ENCODE measurements at regions not wholly inside any gene's neighbourhood (a gene's known extent, or its start where the extent isn't known, plus 50 kb on each side); places are given as distances from the start of the nearest gene placed in this dataset.

- H3K27me3 ChIP-seq, result no peaks in the 10 kb centered on the region
- H3K36me3 ChIP-seq, result no peaks in the 10 kb centered on the region
- no peaks in the 10 kb centered on the region for H3K9me3 ChIP-seq
- TF ChIP-seq CTCF (IDR thresholded peaks at IDR 0.05), result no peak
- peaks cover 0 to 16% (median 2%) of the 10 kb centered on the region in 4 donors for H3K4me1 ChIP-seq
- no peak overlapping the region for H3K4me3 ChIP-seq
- intact Hi-C loops (cut with DNase I; ENCODE audit: low total_unique reads), result no loop called here
- DNase-seq, result no peak
- no peak overlapping the region for H3K27ac ChIP-seq
These were observed 1036.6 kb downstream of the NAALADL2 start for GRCh38 chr3:175895731-175896130.

- H3K4me1 ChIP-seq, result peaks cover 0 to 15% (median 2%) of the 10 kb centered on the region in 4 donors
- no peak for TF ChIP-seq CTCF (IDR thresholded peaks at IDR 0.05)
- no peaks in the 10 kb centered on the region for H3K36me3 ChIP-seq
- H3K9me3 ChIP-seq, result no peaks in the 10 kb centered on the region
- intact Hi-C loops (cut with DNase I; ENCODE audit: low total_unique reads), result no loop called here
- no peak for DNase-seq
- no peak overlapping the region for H3K4me3 ChIP-seq
- H3K27me3 ChIP-seq, result no peaks in the 10 kb centered on the region
- no peak overlapping the region for H3K27ac ChIP-seq
These were observed 1034.4 kb downstream of the NAALADL2 start for GRCh38 chr3:175893566-175893965.

- no peak for TF ChIP-seq CTCF (IDR thresholded peaks at IDR 0.05)
- intact Hi-C loops (cut with DNase I; ENCODE audit: low total_unique reads), result no loop called here
These were observed 1030.9 kb downstream of the NAALADL2 start for GRCh38 chr3:175890066-175890465.

GRCh38 chr3:175885231-175885766 lies 1026.2 kb downstream of the NAALADL2 start:
- no peak for DNase-seq
- no peak for TF ChIP-seq CTCF (IDR thresholded peaks at IDR 0.05)
- Histone ChIP-seq H3K27me3 (no peaks in the 10 kb centered on the region), H3K27ac (no peak overlapping the region), H3K36me3 (no peaks in the 10 kb centered on the region), H3K4me1 (no peaks in the 10 kb centered on the region), H3K9me3 (no peaks in the 10 kb centered on the region), H3K4me3 (no peak overlapping the region)
- intact Hi-C loops (cut with DNase I; ENCODE audit: low total_unique reads), result no loop called here

More at GRCh38 chr3:175890066-175890465, 1030.9 kb downstream of the NAALADL2 start:
- Histone ChIP-seq H3K27me3 (no peaks in the 10 kb centered on the region), H3K36me3 (no peaks in the 10 kb centered on the region), H3K4me1 (no peaks in the 10 kb centered on the region), H3K9me3 (no peaks in the 10 kb centered on the region), H3K27ac (no peak overlapping the region), H3K4me3 (no peak overlapping the region)
- DNase-seq, result no peak

- no peak for TF ChIP-seq CTCF (IDR thresholded peaks at IDR 0.05)
- intact Hi-C loops (cut with DNase I; ENCODE audit: low total_unique reads), result no loop called here
- no peaks in the 10 kb centered on the region for H3K27me3 ChIP-seq
- no peaks in the 10 kb centered on the region for H3K36me3 ChIP-seq
- no peaks in the 10 kb centered on the region for H3K9me3 ChIP-seq
- H3K4me3 ChIP-seq, result no peak overlapping the region
- no peak overlapping the region for H3K27ac ChIP-seq
- H3K4me1 ChIP-seq, result no peaks in the 10 kb centered on the region
- no peak for DNase-seq
These were observed 1020.3 kb downstream of the NAALADL2 start for GRCh38 chr3:175879417-175879816.

- intact Hi-C loops (cut with DNase I; ENCODE audit: low total_unique reads), result no loop called here
- no peak for TF ChIP-seq CTCF (IDR thresholded peaks at IDR 0.05)
These were observed 1010.3 kb downstream of the NAALADL2 start for GRCh38 chr3:175869404-175869803.

More at GRCh38 chr3:175869404-175869803, 1010.3 kb downstream of the NAALADL2 start:
- H3K27ac ChIP-seq, result no peak overlapping the region
- H3K36me3 ChIP-seq, result no peaks in the 10 kb centered on the region
- no peaks in the 10 kb centered on the region for H3K27me3 ChIP-seq
- H3K9me3 ChIP-seq, result no peaks in the 10 kb centered on the region
- no peak for DNase-seq
- H3K4me3 ChIP-seq, result no peak overlapping the region
- H3K4me1 ChIP-seq, result peaks cover 0 to 12% (median 4%) of the 10 kb centered on the region in 4 donors
